ENCODE measurements at regions not wholly inside any gene's neighbourhood (a gene's known extent, or its start where the extent isn't known, plus 50 kb on each side); places are given as distances from the start of the nearest gene placed in this dataset.
"Not testable (repeated sequence)": the region's sequence is repeated elsewhere in the genome, so short reads cannot be mapped to it uniquely, and the experiment has no call there.

- H3K27me3 Mint-ChIP-seq (ENCODE audit: unreplicated experiment); H3K4me3 Mint-ChIP-seq (ENCODE audit: low read depth, unreplicated experiment); H3K4me1 Mint-ChIP-seq (ENCODE audit: low read depth, unreplicated experiment); BruUV-seq (replicated peaks); H3K36me3 Mint-ChIP-seq (ENCODE audit: insufficient read depth, unreplicated experiment); H3K9me3 Mint-ChIP-seq (ENCODE audit: low read depth, unreplicated experiment); H3K27ac Mint-ChIP-seq (ENCODE audit: unreplicated experiment); CTCF ChIA-PET; DNase-seq; intact Hi-C loops (cut with micrococcal nuclease; ENCODE audit: unreplicated experiment): not testable (repeated sequence)
Observed at GRCh38 chrX:3919668-3920423, 206.4 kb upstream of the PRKX start.

GRCh38 chrX:3914813-3915212, 201.4 kb upstream of the PRKX start:
- H3K4me3 Mint-ChIP-seq (ENCODE audit: low read depth, unreplicated experiment); DNase-seq: not testable (repeated sequence)

GRCh38 chrX:3914059-3914458, 200.6 kb upstream of the PRKX start:
- DNase-seq; H3K4me1 Mint-ChIP-seq (ENCODE audit: low read depth, unreplicated experiment); BruUV-seq (replicated peaks); H3K27me3 Mint-ChIP-seq (ENCODE audit: unreplicated experiment); H3K4me3 Mint-ChIP-seq (ENCODE audit: low read depth, unreplicated experiment); H3K27ac Mint-ChIP-seq (ENCODE audit: unreplicated experiment); H3K9me3 Mint-ChIP-seq (ENCODE audit: low read depth, unreplicated experiment); intact Hi-C loops (cut with micrococcal nuclease; ENCODE audit: unreplicated experiment); CTCF ChIA-PET; H3K36me3 Mint-ChIP-seq (ENCODE audit: insufficient read depth, unreplicated experiment): not testable (repeated sequence)

More at GRCh38 chrX:3914813-3915212, 201.4 kb upstream of the PRKX start:
- CTCF ChIA-PET; H3K27ac Mint-ChIP-seq (ENCODE audit: unreplicated experiment); intact Hi-C loops (cut with micrococcal nuclease; ENCODE audit: unreplicated experiment); H3K4me1 Mint-ChIP-seq (ENCODE audit: low read depth, unreplicated experiment); H3K27me3 Mint-ChIP-seq (ENCODE audit: unreplicated experiment); H3K36me3 Mint-ChIP-seq (ENCODE audit: insufficient read depth, unreplicated experiment); BruUV-seq (replicated peaks); H3K9me3 Mint-ChIP-seq (ENCODE audit: low read depth, unreplicated experiment): not testable (repeated sequence)

- BruUV-seq (replicated peaks); H3K4me1 Mint-ChIP-seq (ENCODE audit: low read depth, unreplicated experiment); H3K27ac Mint-ChIP-seq (ENCODE audit: unreplicated experiment); H3K9me3 Mint-ChIP-seq (ENCODE audit: low read depth, unreplicated experiment); H3K4me3 Mint-ChIP-seq (ENCODE audit: low read depth, unreplicated experiment); H3K27me3 Mint-ChIP-seq (ENCODE audit: unreplicated experiment); CTCF ChIA-PET; DNase-seq; intact Hi-C loops (cut with micrococcal nuclease; ENCODE audit: unreplicated experiment); H3K36me3 Mint-ChIP-seq (ENCODE audit: insufficient read depth, unreplicated experiment): not testable (repeated sequence)
Observed at GRCh38 chrX:3911012-3911411, 197.6 kb upstream of the PRKX start.

- DNase-seq; H3K4me1 Mint-ChIP-seq (ENCODE audit: low read depth, unreplicated experiment); H3K36me3 Mint-ChIP-seq (ENCODE audit: insufficient read depth, unreplicated experiment); H3K9me3 Mint-ChIP-seq (ENCODE audit: low read depth, unreplicated experiment); BruUV-seq (replicated peaks); H3K4me3 Mint-ChIP-seq (ENCODE audit: low read depth, unreplicated experiment); intact Hi-C loops (cut with micrococcal nuclease; ENCODE audit: unreplicated experiment); H3K27ac Mint-ChIP-seq (ENCODE audit: unreplicated experiment); CTCF ChIA-PET; H3K27me3 Mint-ChIP-seq (ENCODE audit: unreplicated experiment): not testable (repeated sequence)
Observed at GRCh38 chrX:3910611-3911010, 197.2 kb upstream of the PRKX start.

GRCh38 chrX:3905522-3906258, 192.2 kb upstream of the PRKX start:
- intact Hi-C loops (cut with micrococcal nuclease; ENCODE audit: unreplicated experiment); DNase-seq; H3K4me3 Mint-ChIP-seq (ENCODE audit: low read depth, unreplicated experiment); H3K4me1 Mint-ChIP-seq (ENCODE audit: low read depth, unreplicated experiment); H3K36me3 Mint-ChIP-seq (ENCODE audit: insufficient read depth, unreplicated experiment); H3K9me3 Mint-ChIP-seq (ENCODE audit: low read depth, unreplicated experiment); CTCF ChIA-PET; BruUV-seq (replicated peaks); H3K27me3 Mint-ChIP-seq (ENCODE audit: unreplicated experiment); H3K27ac Mint-ChIP-seq (ENCODE audit: unreplicated experiment): not testable (repeated sequence)

GRCh38 chrX:3902222-3902621, 188.8 kb upstream of the PRKX start:
- H3K27ac Mint-ChIP-seq (ENCODE audit: unreplicated experiment); H3K4me3 Mint-ChIP-seq (ENCODE audit: low read depth, unreplicated experiment); H3K4me1 Mint-ChIP-seq (ENCODE audit: low read depth, unreplicated experiment); H3K9me3 Mint-ChIP-seq (ENCODE audit: low read depth, unreplicated experiment); BruUV-seq (replicated peaks); H3K27me3 Mint-ChIP-seq (ENCODE audit: unreplicated experiment); DNase-seq; H3K36me3 Mint-ChIP-seq (ENCODE audit: insufficient read depth, unreplicated experiment); CTCF ChIA-PET; intact Hi-C loops (cut with micrococcal nuclease; ENCODE audit: unreplicated experiment): not testable (repeated sequence)

GRCh38 chrX:3896755-3897154, 183.3 kb upstream of the PRKX start:
- CTCF ChIA-PET: not testable (repeated sequence)

GRCh38 chrX:3882553-3882920, 169.1 kb upstream of the PRKX start:
- H3K4me3 Mint-ChIP-seq (ENCODE audit: low read depth, unreplicated experiment); H3K9me3 Mint-ChIP-seq (ENCODE audit: low read depth, unreplicated experiment); H3K36me3 Mint-ChIP-seq (ENCODE audit: insufficient read depth, unreplicated experiment); CTCF ChIA-PET; H3K27ac Mint-ChIP-seq (ENCODE audit: unreplicated experiment); BruUV-seq (replicated peaks); H3K27me3 Mint-ChIP-seq (ENCODE audit: unreplicated experiment); DNase-seq; H3K4me1 Mint-ChIP-seq (ENCODE audit: low read depth, unreplicated experiment); intact Hi-C loops (cut with micrococcal nuclease; ENCODE audit: unreplicated experiment): not testable (repeated sequence)

More at GRCh38 chrX:3896755-3897154, 183.3 kb upstream of the PRKX start:
- H3K4me3 Mint-ChIP-seq (ENCODE audit: low read depth, unreplicated experiment); H3K4me1 Mint-ChIP-seq (ENCODE audit: low read depth, unreplicated experiment); DNase-seq; H3K27me3 Mint-ChIP-seq (ENCODE audit: unreplicated experiment); BruUV-seq (replicated peaks); H3K27ac Mint-ChIP-seq (ENCODE audit: unreplicated experiment); H3K36me3 Mint-ChIP-seq (ENCODE audit: insufficient read depth, unreplicated experiment); intact Hi-C loops (cut with micrococcal nuclease; ENCODE audit: unreplicated experiment); H3K9me3 Mint-ChIP-seq (ENCODE audit: low read depth, unreplicated experiment): not testable (repeated sequence)

GRCh38 chrX:3881898-3882552, 168.6 kb upstream of the PRKX start:
- intact Hi-C loops (cut with micrococcal nuclease; ENCODE audit: unreplicated experiment); H3K9me3 Mint-ChIP-seq (ENCODE audit: low read depth, unreplicated experiment); H3K4me1 Mint-ChIP-seq (ENCODE audit: low read depth, unreplicated experiment); DNase-seq; H3K4me3 Mint-ChIP-seq (ENCODE audit: low read depth, unreplicated experiment); H3K36me3 Mint-ChIP-seq (ENCODE audit: insufficient read depth, unreplicated experiment); H3K27me3 Mint-ChIP-seq (ENCODE audit: unreplicated experiment); BruUV-seq (replicated peaks); H3K27ac Mint-ChIP-seq (ENCODE audit: unreplicated experiment); CTCF ChIA-PET: not testable (repeated sequence)

Measured in Calu3 (cell line).